H1 (cell line): ENCODE measurements at regions not wholly inside any gene's neighbourhood (a gene's known extent, or its start where the extent isn't known, plus 50 kb on each side); places are given as distances from the start of the nearest gene placed in this dataset.

Experiments used
- CTCF ChIA-PET: fragments of 300-600 bp; sonication (Branson Sonifier 250); formaldehyde crosslinking; loops from one replicate; lab custom pipeline; 2021; ENCODE audit not compliant: partially characterized antibody; lab: Charles Lee
- POLR2A ChIA-PET: fragments of 300-600 bp; sonication (Branson Sonifier 250); formaldehyde crosslinking; loops from one replicate; lab custom pipeline; 2021; ENCODE audit warnings: inconsistent platforms; ENCODE audit not compliant: partially characterized antibody; lab: Charles Lee
- DNase-seq, 2 experiments: peaks; one replicate each; pipeline versions ENCODE4 v3.0.0 to v3.0.0-alpha.2; 2010 to 2022; ENCODE audit warnings: low spot score in 2 of 2, low read depth in 1 of 2, mixed read lengths in 1 of 2
- FAIRE-seq: peaks from 2 replicates; lab custom pipeline; 2011; peaks lifted over from hg19 to GRCh38; lab: Jason Lieb, UNC
- H2AFZ ChIP-seq: 2 replicates; pipeline ENCODE4 v1.8.1; 2012; ENCODE audit warnings: low read length, inconsistent platforms
- H2AK5ac ChIP-seq: 2 replicates; pipeline ENCODE4 v1.6.1; 2013; ENCODE audit warnings: low read depth, low read length
- H2BK120ac ChIP-seq: replicated peaks from 2 replicates; pipeline ENCODE3; 2013; ENCODE audit warnings: low read depth, low read length, inconsistent platforms
- H2BK12ac ChIP-seq: 2 replicates; pipeline ENCODE4 v1.6.1; 2013; ENCODE audit warnings: low read depth, low read length
- H2BK15ac ChIP-seq: 2 replicates; pipeline ENCODE4 v1.6.1; 2013; ENCODE audit warnings: low read length
- H2BK20ac ChIP-seq: 2 replicates; pipeline ENCODE4 v1.6.1; 2013; ENCODE audit warnings: low read length
- H2BK5ac ChIP-seq: 2 replicates; pipeline ENCODE4 v1.6.1; 2013; ENCODE audit warnings: low read depth, low read length
- H3K14ac ChIP-seq: 2 replicates; pipeline ENCODE4 v1.6.1; 2013; ENCODE audit warnings: inconsistent platforms; ENCODE audit not compliant: insufficient read length
- H3K18ac ChIP-seq: 2 replicates; pipeline ENCODE4 v1.6.1; 2013; ENCODE audit warnings: low read length; ENCODE audit errors: extremely low read depth
- H3K23ac ChIP-seq: 2 replicates; pipeline ENCODE4 v1.6.1; 2013; ENCODE audit warnings: inconsistent platforms; ENCODE audit not compliant: insufficient read length
- H3K23me2 ChIP-seq: 2 replicates; pipeline ENCODE4 v1.6.1; 2013; ENCODE audit warnings: low read depth, low read length
- H3K27ac ChIP-seq: 2 replicates; pipeline ENCODE4 v1.6.1; 2011; ENCODE audit warnings: low read depth, low read length, inconsistent platforms
- H3K27me3 ChIP-seq, 4 experiments: replicated peaks in 1 of 4; 1 replicate in 1 of 4; 2 replicates in 3 of 4; pipeline versions ENCODE4 v1.6.1 to v1.8.1; 2011 to 2013; ENCODE audit warnings: low read length in 3 of 4, mild to moderate bottlenecking in 3 of 4, inconsistent platforms in 2 of 4, mixed read lengths in 2 of 4, moderate library complexity in 1 of 4; ENCODE audit not compliant: control insufficient read depth in 3 of 4, insufficient read depth in 3 of 4; ENCODE audit errors: extremely low read depth in 1 of 4
- H3K36me3 ChIP-seq, 4 experiments: 2 replicates each; pipeline versions ENCODE4 v1.6.1 to v1.8.1; 2011 to 2013; ENCODE audit warnings: mild to moderate bottlenecking in 4 of 4, low read length in 3 of 4, moderate library complexity in 2 of 4, control low read depth in 1 of 4, inconsistent platforms in 1 of 4; ENCODE audit not compliant: insufficient read depth in 4 of 4, control insufficient read depth in 2 of 4
- H3K4ac ChIP-seq: replicated peaks from 2 replicates; pipeline ENCODE3; 2013; ENCODE audit warnings: low read length, low read depth, mixed read lengths, inconsistent platforms; ENCODE audit not compliant: insufficient read length
- H3K4me1 ChIP-seq, 4 experiments: replicated peaks in 1 of 4; 1 replicate in 1 of 4; 2 replicates in 3 of 4; pipeline versions ENCODE4 v1.6.1 to v1.8.1; 2011 to 2013; ENCODE audit warnings: low read length in 3 of 4, inconsistent platforms in 2 of 4, mixed read lengths in 1 of 4; ENCODE audit not compliant: insufficient read depth in 4 of 4, control insufficient read depth in 3 of 4
- H3K4me2 ChIP-seq, 2 experiments: 2 replicates each; pipeline versions ENCODE4 v1.6.1 to v1.8.1; 2011 to 2013; ENCODE audit warnings: low read depth in 2 of 2, low read length in 2 of 2, control low read depth in 1 of 2, inconsistent platforms in 1 of 2, mild to moderate bottlenecking in 1 of 2; ENCODE audit not compliant: insufficient read depth in 1 of 2
- H3K4me3 ChIP-seq, 4 experiments: fragments of 200-600, 300-600 bp in 1 of 4; sonication (generic), shearing (Covaris generic), sonication (Bioruptor Twin) in 1 of 4; 2 replicates each; pipeline versions ENCODE4 v1.5.1 to v1.8.1; 2011 to 2016; ENCODE audit warnings: low read length in 4 of 4, low read depth in 3 of 4, control low read depth in 2 of 4, inconsistent platforms in 2 of 4, mild to moderate bottlenecking in 2 of 4, mixed read lengths in 1 of 4, moderate library complexity in 1 of 4; ENCODE audit not compliant: insufficient read depth in 2 of 4; ENCODE audit errors: extremely low read depth in 1 of 4
- H3K56ac ChIP-seq: replicated peaks from 2 replicates; pipeline ENCODE3; 2013; ENCODE audit warnings: low read depth, mild to moderate bottlenecking, mixed read lengths, low read length, inconsistent platforms; ENCODE audit not compliant: insufficient read length
- H3K79me1 ChIP-seq: 2 replicates; pipeline ENCODE4 v1.6.1; 2013; ENCODE audit warnings: low read depth, low read length, control low read depth
- H3K79me2 ChIP-seq, 2 experiments: 2 replicates each; pipeline versions ENCODE4 v1.6.1 to v1.8.1; 2012 to 2013; ENCODE audit warnings: low read length in 2 of 2, mild to moderate bottlenecking in 2 of 2, inconsistent platforms in 1 of 2; ENCODE audit not compliant: insufficient read depth in 2 of 2, control insufficient read depth in 1 of 2
- H3K9ac ChIP-seq, 4 experiments: replicated peaks in 1 of 4; 1 replicate in 1 of 4; 2 replicates in 3 of 4; pipeline versions ENCODE4 v1.6.1 to v1.8.1; 2011 to 2013; ENCODE audit warnings: low read depth in 3 of 4, low read length in 3 of 4, control low read depth in 2 of 4, mild to moderate bottlenecking in 2 of 4, moderate library complexity in 2 of 4, inconsistent platforms in 1 of 4; ENCODE audit errors: extremely low read depth in 1 of 4
- H3K9me3 ChIP-seq, 2 experiments: 2 replicates each; pipeline versions ENCODE4 v1.6.1 to v1.8.1; 2012 to 2013; ENCODE audit warnings: mild to moderate bottlenecking in 2 of 2, moderate library complexity in 2 of 2, control low read depth in 1 of 2, inconsistent platforms in 1 of 2, low read depth in 1 of 2, low read length in 1 of 2, mixed read lengths in 1 of 2; ENCODE audit not compliant: insufficient read depth in 2 of 2
- H4K20me1 ChIP-seq, 2 experiments: replicated peaks in 1 of 2; 2 replicates each; pipeline versions ENCODE3 to v1.8.1; 2011 to 2013; ENCODE audit warnings: inconsistent platforms in 2 of 2, low read length in 2 of 2, mild to moderate bottlenecking in 1 of 2; ENCODE audit not compliant: insufficient read depth in 2 of 2, control insufficient read depth in 1 of 2
- H4K5ac ChIP-seq: 2 replicates; pipeline ENCODE4 v1.6.1; 2013; ENCODE audit warnings: low read length, low read depth, mixed read lengths, inconsistent platforms; ENCODE audit not compliant: insufficient read length
- H4K8ac ChIP-seq: 2 replicates; pipeline ENCODE4 v1.8.0; 2013; ENCODE audit warnings: mild to moderate bottlenecking, moderate library complexity, low read length, inconsistent platforms; ENCODE audit not compliant: insufficient read depth; ENCODE audit errors: extremely low read depth
- H4K91ac ChIP-seq: replicated peaks from 2 replicates; pipeline ENCODE3; 2013; ENCODE audit warnings: low read length, mixed read lengths, inconsistent platforms; ENCODE audit not compliant: insufficient read length
- ATF2 ChIP-seq: IDR thresholded peaks from 2 replicates; pipeline ENCODE4 v1.6.1; 2012; ENCODE audit warnings: low read length, inconsistent platforms
- ATF3 ChIP-seq: IDR thresholded peaks from 2 replicates; pipeline ENCODE4 v1.6.1; 2011; ENCODE audit warnings: low read depth, mild to moderate bottlenecking, low read length; ENCODE audit not compliant: insufficient read depth
- BRCA1 ChIP-seq: IDR thresholded peaks from 2 replicates; pipeline ENCODE4 v1.6.1; 2012; ENCODE audit warnings: low read depth, low read length, improper control_type of control experiment
- CEBPB ChIP-seq: IDR thresholded peaks from 2 replicates; pipeline ENCODE4 v1.6.1; 2012; ENCODE audit warnings: low read depth, low read length
- CREB1 ChIP-seq: IDR thresholded peaks from 2 replicates; pipeline ENCODE4 v1.6.1; 2012; ENCODE audit warnings: inconsistent platforms
- KDM1A ChIP-seq: fragments of 200-600, 300-600 bp; sonication (generic); IDR thresholded peaks from 2 replicates; pipeline ENCODE4 v1.7.1; 2016; ENCODE audit warnings: mild to moderate bottlenecking, low read length, borderline replicate concordance
- KDM4A ChIP-seq: IDR thresholded peaks from one replicate; pipeline ENCODE4 v1.7.1; 2012; ENCODE audit warnings: low read depth, mild to moderate bottlenecking, moderate library complexity, low read length, inconsistent platforms; ENCODE audit not compliant: severe bottlenecking
- MAX ChIP-seq: IDR thresholded peaks from 2 replicates; pipeline ENCODE4 v1.6.1; 2012; ENCODE audit warnings: inconsistent platforms
- NRF1 ChIP-seq: IDR thresholded peaks from 2 replicates; pipeline ENCODE4 v1.6.1; 2011; ENCODE audit warnings: mild to moderate bottlenecking, low read depth, low read length, improper control_type of control experiment
- SIN3A ChIP-seq, 2 experiments: IDR thresholded peaks in 1 of 2; conservative IDR thresholded peaks in 1 of 2; 2 replicates each; pipeline ENCODE4 v1.6.1; 2011 to 2012; ENCODE audit warnings: low read length in 2 of 2, improper control_type of control experiment in 1 of 2, low read depth in 1 of 2, mild to moderate bottlenecking in 1 of 2
- SP1 ChIP-seq: IDR thresholded peaks from 2 replicates; pipeline ENCODE4 v1.6.1; 2011; ENCODE audit warnings: low read depth, low read length
- SP2 ChIP-seq: IDR thresholded peaks from 2 replicates; pipeline ENCODE4 v1.6.1; 2012; ENCODE audit warnings: mild to moderate bottlenecking, low read length, inconsistent platforms
- SP4 ChIP-seq: IDR thresholded peaks from 2 replicates; pipeline ENCODE4 v1.6.1; 2012; ENCODE audit warnings: low read length, inconsistent platforms
- TCF12 ChIP-seq: IDR thresholded peaks from 2 replicates; pipeline ENCODE4 v1.6.1; 2011; ENCODE audit warnings: low read depth, mild to moderate bottlenecking, low read length
- WGBS, 2 experiments: shearing (Covaris generic) in 1 of 2; methylation state at CpG; one replicate each; pipeline versions ENCODE4 v1.1.6 to v1.1.7; 2013 to 2015; ENCODE audit warnings: low lambda C conversion rate in 2 of 2, mixed read lengths in 2 of 2, inconsistent platforms in 1 of 2, low coverage in 1 of 2, missing lambda C conversion rate in 1 of 2; ENCODE audit not compliant: insufficient replicate concordance in 2 of 2, insufficient coverage in 1 of 2, insufficient read length in 1 of 2; ENCODE audit errors: extremely low coverage in 1 of 2, missing lambda C conversion rate in 1 of 2; 5-methylcytosine and 5-hydroxymethylcytosine counted together

GRCh38 chr9:23081377-23081776, 634.8 kb downstream of the DMRTA1 start:
- H4K5ac ChIP-seq, result no peak overlapping the region
- no peak overlapping the region for H3K9ac ChIP-seq
- H4K20me1 ChIP-seq, result no peaks in the 10 kb centered on the region
- H2BK5ac ChIP-seq, result no peak overlapping the region
- H2BK120ac ChIP-seq, result no peak overlapping the region
- H3K4ac ChIP-seq, result no peak overlapping the region
- H3K4me3 ChIP-seq, result no peak overlapping the region
- H3K56ac ChIP-seq, result no peak overlapping the region
- no peak overlapping the region for H3K23ac ChIP-seq
- FAIRE-seq (peak; percentile 45), DNase-seq (no peak)
- H4K8ac ChIP-seq, result no peak overlapping the region
- no peak overlapping the region for H3K4me2 ChIP-seq
- ChIA-PET CTCF (interaction anchor here (0.7 kb wide), 1 partner anchor 612 kb away, joined by 3 read pairs; no protein-coding TSS in a partner anchor), POLR2A (no interaction called here)
- H4K91ac ChIP-seq, result no peak overlapping the region
- no peaks in the 10 kb centered on the region for H3K79me1 ChIP-seq
- H3K14ac ChIP-seq, result no peak overlapping the region
- H2BK12ac ChIP-seq, result no peak overlapping the region
- H3K4me1 ChIP-seq, result no peaks in the 10 kb centered on the region
- H2AK5ac ChIP-seq, result no peak overlapping the region
- no peaks in the 10 kb centered on the region for H3K23me2 ChIP-seq
- H3K9me3 ChIP-seq, result no peaks in the 10 kb centered on the region
- H3K18ac ChIP-seq, result no peak overlapping the region
- H3K79me2 ChIP-seq, result no peaks in the 10 kb centered on the region
- H3K27ac ChIP-seq, result no peak overlapping the region
- WGBS, 2 experiments, result 85% methylated on average over 5 of the region's 5 CpGs; no CpG with 5 or more reads in 1 of the 2 experiments
- H3K27me3 ChIP-seq, result no peaks in the 10 kb centered on the region
- H2BK15ac ChIP-seq, result no peak overlapping the region
- peak overlapping the region; percentile 89; the same call in 1 of the 2 replicates for H2AFZ ChIP-seq
- no peaks in the 10 kb centered on the region for H3K36me3 ChIP-seq
- no peak overlapping the region for H2BK20ac ChIP-seq
- no peak for TF ChIP-seq ATF2
- no peak for TF ChIP-seq BRCA1
- TF ChIP-seq MAX, result no peak
- TF ChIP-seq ATF3, result no peak
- TF ChIP-seq NRF1, result no peak
- no peak for TF ChIP-seq CEBPB
- TF ChIP-seq TCF12, result no peak
- TF ChIP-seq CREB1, result no peak
- no peak for TF ChIP-seq KDM1A
- TF ChIP-seq KDM4A, result no peak
- TF ChIP-seq SIN3A (conservative IDR thresholded peaks at IDR 0.05 in 1 of 2, IDR thresholded peaks at IDR 0.05 in 1 of 2; ENCODE audit: low read depth in 1 of 2, low read length in 2 of 2), result no peak
- TF ChIP-seq SP1, result no peak
- TF ChIP-seq SP2, result no peak
- TF ChIP-seq SP4, result no peak
